ENCODE measurements at regions not wholly inside any gene's neighbourhood (a gene's known extent, or its start where the extent isn't known, plus 50 kb on each side); places are given as distances from the start of the nearest gene placed in this dataset.

DNA sequence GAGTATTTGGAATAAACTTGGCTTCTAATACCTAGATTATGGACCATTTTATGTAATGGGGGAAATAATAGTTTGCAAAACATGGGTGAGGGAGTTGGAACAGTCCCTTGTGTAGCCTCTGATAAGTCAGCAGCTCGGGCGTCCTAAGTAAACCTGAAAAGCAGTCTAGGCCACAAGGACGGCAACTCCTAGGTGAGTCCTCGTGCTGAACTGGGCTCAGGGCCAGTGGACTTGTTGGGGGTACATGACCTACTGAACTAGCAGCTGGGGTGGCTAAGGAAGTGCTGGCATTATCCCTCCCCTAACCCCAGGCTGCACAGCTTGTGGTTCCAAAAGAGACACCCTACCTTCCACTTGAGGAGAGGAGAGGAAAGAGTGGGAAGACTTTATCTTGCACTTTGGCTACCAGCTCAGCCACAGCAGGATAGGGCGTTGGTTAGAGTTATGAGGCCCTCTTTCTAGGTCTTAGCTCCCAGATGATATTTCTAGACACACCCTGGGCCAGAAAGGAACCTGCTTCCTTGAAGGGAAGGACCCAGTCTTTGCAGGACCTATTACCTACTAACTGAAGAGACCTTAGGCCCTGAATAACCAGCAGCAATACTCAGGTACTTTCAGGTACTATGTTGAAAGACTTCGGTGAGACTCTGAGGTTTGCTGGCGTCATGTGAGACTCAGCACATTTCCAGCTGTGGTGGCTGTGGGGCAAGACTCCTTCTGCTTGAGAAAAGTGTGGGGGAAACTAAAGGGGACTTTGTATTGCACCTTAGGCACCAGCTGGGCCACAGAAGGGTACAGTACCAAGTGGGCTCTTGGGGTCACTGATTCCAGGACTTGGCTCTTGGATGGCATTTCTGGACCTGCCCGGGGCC lies 71.0 kb downstream of the AQP4 start:
- no peak for DNase-seq (ENCODE audit: low read depth in 2 of 2)

DNA sequence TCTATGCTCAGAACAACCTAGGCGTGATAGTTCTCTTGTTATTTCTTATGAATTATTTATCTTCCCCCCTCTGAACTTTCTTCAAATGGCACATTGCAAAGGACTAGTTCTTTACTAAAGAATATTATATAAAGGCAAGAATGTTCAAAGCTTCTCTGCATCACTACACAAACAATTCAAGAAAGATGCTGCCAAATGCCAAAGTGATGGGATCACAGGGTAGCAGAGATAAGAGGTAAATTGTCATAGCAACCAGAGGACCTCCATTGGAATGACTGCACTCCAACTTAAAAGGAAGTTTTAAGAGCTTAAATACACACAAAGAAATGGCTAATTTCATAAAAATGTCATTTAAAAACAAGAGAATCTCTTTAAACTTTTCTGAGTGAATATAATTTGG lies 72.8 kb downstream of the AQP4 start:
- DNase-seq (ENCODE audit: low read depth in 2 of 2), result no peak

DNA sequence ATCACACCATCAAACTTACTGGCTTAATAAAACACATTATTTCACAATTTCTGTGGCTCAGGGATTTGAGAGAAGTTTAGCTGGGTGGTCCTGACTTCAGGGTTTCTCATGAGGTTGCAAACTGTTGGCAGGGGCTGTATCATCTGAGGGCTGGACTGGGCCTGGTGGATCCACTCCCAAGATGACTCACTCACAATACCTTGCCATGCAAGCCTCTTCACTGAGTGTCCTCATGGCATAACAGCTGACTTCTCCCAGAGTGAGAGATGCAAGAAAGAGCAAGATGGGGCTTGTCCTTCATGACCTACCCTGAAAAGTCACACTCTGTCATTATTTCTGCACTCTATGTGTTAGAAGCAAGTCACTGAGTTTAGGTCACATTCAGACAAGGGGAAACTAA lies 73.8 kb downstream of the AQP4 start:
- DNase-seq (ENCODE audit: low read depth in 2 of 2), result no peak

- no peak for DNase-seq (ENCODE audit: low read depth in 2 of 2)
These were observed 80.9 kb downstream of the AQP4 start for GRCh38 chr18:26784599-26784998.

GRCh38 chr18:26783170-26783569 lies 82.3 kb downstream of the AQP4 start:
- DNase-seq (ENCODE audit: low read depth in 2 of 2), result no peak

DNA sequence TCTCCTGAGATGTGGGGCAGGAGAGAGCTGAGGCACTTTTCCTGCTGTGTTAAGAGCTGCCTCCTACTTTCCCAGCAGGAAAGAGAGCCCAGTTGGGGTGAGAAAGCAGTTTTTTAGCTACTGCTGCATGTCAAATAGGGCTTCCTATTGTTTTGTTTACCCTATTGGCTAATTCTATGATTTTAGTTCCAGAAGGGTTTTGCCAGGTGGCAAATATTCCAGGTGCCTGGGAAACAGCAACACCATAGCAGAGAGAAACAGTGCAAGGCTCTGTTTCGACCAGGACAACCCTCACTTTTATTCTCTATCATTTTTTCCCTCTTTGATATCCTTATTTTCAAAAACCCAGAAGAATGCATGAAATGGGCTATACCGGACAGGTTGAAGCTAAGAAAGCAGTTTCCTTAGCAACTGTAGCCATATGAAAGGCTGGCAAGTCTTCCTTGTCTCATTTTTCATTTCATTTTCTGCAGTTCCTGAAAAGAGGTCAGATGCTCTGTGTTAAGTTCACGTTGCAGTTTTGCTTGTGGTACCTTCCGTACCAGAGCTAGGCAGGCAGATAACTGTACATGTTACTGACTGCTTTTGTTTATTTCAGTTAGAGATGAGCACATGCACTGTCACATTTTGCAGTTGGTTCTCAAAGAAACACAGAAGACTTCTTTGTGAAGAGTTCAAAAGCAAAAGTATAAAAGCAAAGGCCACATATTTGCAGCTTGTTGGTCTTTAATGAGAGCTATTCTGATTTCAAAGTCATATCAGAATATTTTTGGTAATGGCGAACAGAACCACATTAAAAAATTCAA lies 84.8 kb downstream of the AQP4 start:
- DNase-seq (ENCODE audit: low read depth in 2 of 2), result no peak

DNA sequence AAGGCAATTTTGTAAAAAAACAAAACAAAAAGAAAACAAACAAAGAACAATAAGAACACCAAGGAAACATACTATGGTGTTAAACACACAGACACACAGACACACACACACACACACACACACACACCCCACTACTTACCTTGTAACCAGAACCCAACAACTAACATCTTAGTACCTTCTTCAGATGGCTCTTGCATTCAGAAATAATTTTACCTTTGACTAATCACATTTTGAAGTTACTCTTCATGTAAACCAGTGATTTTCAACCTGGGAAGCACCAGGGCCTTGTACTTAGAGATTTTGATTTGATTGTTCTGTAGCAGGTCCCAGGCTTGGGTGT lies 87.5 kb downstream of the AQP4 start:
- no peak for DNase-seq (ENCODE audit: low read depth in 2 of 2)

GRCh38 chr18:26777351-26778053 lies 88.0 kb downstream of the AQP4 start:
- DNase-seq (ENCODE audit: low read depth in 2 of 2), result no peak

DNA sequence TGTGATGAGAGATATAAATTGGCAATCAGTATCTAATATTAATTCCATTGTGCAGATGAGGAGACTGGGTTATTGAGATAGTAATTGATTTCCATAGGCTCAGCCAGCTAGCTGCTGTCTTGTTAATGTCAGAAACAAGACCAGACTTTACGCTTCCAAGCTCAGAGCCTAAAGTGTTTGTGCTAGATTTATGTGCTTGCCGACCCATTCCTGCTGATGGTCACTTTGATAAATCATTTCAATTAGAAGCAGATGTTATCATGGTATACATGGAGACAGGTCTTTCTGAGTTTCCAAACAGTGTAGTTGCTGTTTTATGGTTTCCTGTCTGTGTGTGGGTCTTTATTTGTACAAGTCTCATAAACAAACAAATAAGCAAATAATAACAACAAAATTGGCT lies 92.8 kb downstream of the AQP4 start:
- DNase-seq (ENCODE audit: low read depth in 2 of 2), result no peak

DNA sequence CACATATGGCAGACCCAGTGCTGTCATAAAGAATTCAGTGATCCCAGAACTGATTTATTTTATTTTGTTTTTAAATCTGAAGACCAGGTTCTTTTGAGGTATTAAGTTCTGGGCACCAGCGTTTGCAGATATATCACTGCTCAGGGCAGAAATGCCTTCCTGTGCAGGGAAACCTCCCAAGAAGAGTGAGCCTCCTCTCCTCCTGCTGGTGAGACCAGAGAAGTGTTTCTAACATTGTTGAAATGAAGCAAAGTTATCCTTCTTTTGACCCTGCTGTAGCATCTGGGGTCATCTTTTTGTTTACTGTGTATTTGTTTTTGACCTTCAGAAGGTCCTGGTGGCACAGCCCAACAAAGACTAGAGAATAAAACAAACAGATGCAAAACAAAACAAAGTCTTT lies 94.0 kb downstream of the AQP4 start:
- no peak for DNase-seq (ENCODE audit: low read depth in 2 of 2)

- DNase-seq (ENCODE audit: low read depth in 2 of 2), result no peak
These were observed 97.1 kb downstream of the AQP4 start for GRCh38 chr18:26768385-26768784.

GRCh38 chr18:26765498-26765897 lies 100.0 kb downstream of the AQP4 start:
- DNase-seq (ENCODE audit: low read depth in 2 of 2), result no peak

DNA sequence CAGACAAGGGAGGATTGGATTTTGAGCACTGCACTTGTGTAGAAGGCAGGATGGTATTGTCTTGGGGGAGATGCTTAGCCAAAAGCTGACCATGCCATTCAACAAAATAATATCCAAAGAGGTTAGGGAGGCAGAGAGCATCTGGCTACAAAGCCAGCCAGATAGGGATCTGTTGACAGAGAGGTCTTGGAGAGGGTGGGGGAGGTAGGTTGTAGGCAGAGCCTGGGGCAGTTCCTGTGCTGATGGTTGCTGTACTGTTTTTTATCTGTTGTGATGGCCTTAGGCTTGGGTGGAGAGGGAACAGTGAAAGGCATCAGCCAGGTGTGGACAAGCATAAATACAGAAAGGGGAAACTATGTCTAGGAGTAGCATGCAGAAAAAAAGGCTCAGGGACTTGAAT lies 100.9 kb downstream of the AQP4 start:
- no peak for DNase-seq (ENCODE audit: low read depth in 2 of 2)

DNA sequence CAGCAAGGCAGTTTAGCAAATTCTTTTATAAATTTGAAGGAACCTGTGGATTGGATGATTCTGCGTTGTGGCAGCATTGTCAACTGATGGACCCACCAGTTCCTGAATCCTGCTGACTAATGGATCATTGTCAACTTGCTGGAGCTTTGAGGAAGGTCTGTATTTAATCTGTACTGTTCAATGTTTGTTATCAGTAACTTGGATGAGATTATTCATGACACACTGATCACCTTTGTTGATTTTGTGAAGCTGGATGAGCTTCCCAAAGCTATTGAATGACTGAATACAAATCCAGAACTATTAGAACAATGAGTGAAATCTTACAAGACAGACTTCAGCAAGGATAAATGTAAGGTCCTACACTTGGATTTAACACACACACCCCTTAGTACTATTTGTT lies 101.3 kb downstream of the AQP4 start:
- no peak for DNase-seq (ENCODE audit: low read depth in 2 of 2)

GRCh38 chr18:26763446-26764110 lies 101.9 kb downstream of the AQP4 start:
- no peak for DNase-seq (ENCODE audit: low read depth in 2 of 2)

GRCh38 chr18:26757263-26758019 lies 108.1 kb downstream of the AQP4 start:
- no peak for DNase-seq (ENCODE audit: low read depth in 2 of 2)

GRCh38 chr18:26756556-26756955 lies 109.0 kb downstream of the AQP4 start:
- no peak for DNase-seq (ENCODE audit: low read depth in 2 of 2)

GRCh38 chr18:26746826-26747475 lies 118.6 kb downstream of the AQP4 start:
- no peak for DNase-seq (ENCODE audit: low read depth in 2 of 2)

DNA sequence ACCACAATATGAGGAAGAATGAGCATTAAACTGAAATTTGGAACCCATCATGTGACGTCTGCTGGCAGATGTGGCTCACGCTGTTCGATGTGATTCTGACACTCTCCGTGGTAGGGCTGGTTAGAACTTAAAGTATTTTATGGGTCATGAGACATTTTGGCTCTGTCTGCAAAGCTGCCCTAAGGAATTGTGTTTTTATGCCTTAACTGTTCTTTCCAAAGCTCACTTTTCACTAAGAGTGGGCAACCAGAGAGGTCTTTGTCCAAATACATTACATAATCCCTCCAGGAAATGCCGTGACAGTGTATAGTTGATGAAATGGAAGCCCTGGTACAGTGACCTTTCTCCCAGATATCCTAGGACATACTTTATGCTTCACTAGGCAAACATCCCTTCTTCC lies 119.1 kb downstream of the AQP4 start:
- no peak for DNase-seq (ENCODE audit: low read depth in 2 of 2)
